ENCODE measurements at regions not wholly inside any gene's neighbourhood (a gene's known extent, or its start where the extent isn't known, plus 50 kb on each side); places are given as distances from the start of the nearest gene placed in this dataset.

DNA sequence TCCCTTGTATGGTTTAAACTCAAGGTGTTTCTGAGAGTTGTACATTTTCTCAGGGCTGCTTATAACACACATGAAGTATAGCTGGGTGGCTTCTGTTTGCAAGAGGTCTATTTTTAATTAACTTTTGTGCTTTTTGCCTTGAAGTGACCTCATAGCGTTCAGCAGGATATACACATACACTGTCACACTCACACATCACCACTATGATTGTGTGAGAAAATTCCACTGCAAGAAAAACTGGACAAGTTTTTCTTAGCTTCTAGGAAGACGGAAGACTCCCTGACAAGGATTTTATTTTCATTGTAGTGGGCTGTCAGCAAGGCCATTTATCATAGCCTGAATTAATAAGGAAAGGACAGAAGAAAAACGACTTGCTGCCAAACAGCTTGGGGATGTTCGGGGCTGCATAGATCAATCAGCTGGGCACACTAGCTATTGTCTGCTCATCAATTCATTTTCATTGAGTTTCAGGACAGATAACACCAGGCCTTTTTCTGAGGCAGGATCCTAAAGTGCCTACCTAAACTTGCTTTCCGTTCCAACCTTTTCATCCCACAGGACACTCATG is 192.8 kb upstream of the CRBN start:
- no peaks in the 10 kb centered on the region for H3K27me3 ChIP-seq (ENCODE audit: insufficient read depth, low read depth, severe bottlenecking)
- H3K9me3 ChIP-seq (ENCODE audit: severe bottlenecking), result no peaks in the 10 kb centered on the region
- H3K27ac ChIP-seq, result no peak overlapping the region
- H3K4me3 ChIP-seq (ENCODE audit: low read depth, low read length), result no peak overlapping the region
- DNase-seq, result no peak
- no peaks in the 10 kb centered on the region for H3K36me3 ChIP-seq
- TF ChIP-seq, protein P1, sequence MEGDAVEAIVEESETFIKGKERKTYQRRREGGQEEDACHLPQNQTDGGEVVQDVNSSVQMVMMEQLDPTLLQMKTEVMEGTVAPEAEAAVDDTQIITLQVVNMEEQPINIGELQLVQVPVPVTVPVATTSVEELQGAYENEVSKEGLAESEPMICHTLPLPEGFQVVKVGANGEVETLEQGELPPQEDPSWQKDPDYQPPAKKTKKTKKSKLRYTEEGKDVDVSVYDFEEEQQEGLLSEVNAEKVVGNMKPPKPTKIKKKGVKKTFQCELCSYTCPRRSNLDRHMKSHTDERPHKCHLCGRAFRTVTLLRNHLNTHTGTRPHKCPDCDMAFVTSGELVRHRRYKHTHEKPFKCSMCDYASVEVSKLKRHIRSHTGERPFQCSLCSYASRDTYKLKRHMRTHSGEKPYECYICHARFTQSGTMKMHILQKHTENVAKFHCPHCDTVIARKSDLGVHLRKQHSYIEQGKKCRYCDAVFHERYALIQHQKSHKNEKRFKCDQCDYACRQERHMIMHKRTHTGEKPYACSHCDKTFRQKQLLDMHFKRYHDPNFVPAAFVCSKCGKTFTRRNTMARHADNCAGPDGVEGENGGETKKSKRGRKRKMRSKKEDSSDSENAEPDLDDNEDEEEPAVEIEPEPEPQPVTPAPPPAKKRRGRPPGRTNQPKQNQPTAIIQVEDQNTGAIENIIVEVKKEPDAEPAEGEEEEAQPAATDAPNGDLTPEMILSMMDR (IDR thresholded peaks at IDR 0.05; ENCODE audit: low read depth, low read length), result no peak

DNA sequence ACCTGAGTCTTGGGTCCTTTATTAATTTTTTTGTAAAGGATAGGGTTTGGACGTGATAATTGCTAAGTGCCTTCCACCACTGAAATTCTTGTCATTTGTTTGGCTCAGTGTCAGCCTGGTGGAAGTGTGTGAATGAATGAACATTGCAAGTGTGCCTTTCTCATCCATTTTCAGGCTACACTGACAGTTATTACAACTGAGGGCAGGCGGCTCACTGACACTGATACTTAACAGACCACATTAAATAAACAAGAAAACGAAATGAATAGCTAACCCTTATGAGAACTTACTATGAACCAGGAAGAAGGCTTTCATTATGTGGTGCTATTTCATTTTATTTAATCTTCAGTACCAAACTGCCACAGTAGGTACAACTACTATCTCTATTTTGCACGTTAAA is 188.8 kb upstream of the CRBN start:
- no peaks in the 10 kb centered on the region for H3K9me3 ChIP-seq (ENCODE audit: severe bottlenecking)
- no peak overlapping the region for H3K4me3 ChIP-seq (ENCODE audit: low read depth, low read length)
- no peaks in the 10 kb centered on the region for H3K36me3 ChIP-seq
- H3K27me3 ChIP-seq (ENCODE audit: insufficient read depth, low read depth, severe bottlenecking), result no peaks in the 10 kb centered on the region
- no peak for DNase-seq
- TF ChIP-seq, protein P1 (IDR thresholded peaks at IDR 0.05; ENCODE audit: low read depth, low read length), result no peak
- H3K27ac ChIP-seq, result no peak overlapping the region

DNA sequence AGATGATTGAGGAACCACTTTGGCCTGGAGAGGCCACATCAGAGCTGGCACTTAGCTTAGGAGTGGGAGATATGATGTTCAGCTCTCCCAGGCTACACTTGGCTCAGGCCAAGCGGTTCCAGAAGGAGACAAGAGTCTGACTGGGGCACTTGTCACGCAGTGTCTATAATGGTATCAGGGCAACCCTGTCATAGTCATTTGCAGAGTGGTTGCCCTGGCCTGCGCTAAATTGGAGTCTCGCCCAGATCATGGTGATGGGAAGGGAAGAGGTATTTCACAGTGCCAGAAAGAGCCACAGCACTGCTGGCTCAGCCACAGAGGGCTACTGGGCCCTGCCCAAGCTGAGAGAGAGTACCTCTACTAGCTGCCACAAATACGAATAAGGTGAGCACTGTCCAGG is 186.9 kb upstream of the CRBN start:
- H3K36me3 ChIP-seq, result no peaks in the 10 kb centered on the region
- no peak overlapping the region for H3K27ac ChIP-seq
- no peaks in the 10 kb centered on the region for H3K27me3 ChIP-seq (ENCODE audit: insufficient read depth, low read depth, severe bottlenecking)
- DNase-seq, result no peak
- H3K9me3 ChIP-seq (ENCODE audit: severe bottlenecking), result no peaks in the 10 kb centered on the region
- TF ChIP-seq, protein P1 (IDR thresholded peaks at IDR 0.05; ENCODE audit: low read depth, low read length), result no peak
- no peak overlapping the region for H3K4me3 ChIP-seq (ENCODE audit: low read depth, low read length)

DNA sequence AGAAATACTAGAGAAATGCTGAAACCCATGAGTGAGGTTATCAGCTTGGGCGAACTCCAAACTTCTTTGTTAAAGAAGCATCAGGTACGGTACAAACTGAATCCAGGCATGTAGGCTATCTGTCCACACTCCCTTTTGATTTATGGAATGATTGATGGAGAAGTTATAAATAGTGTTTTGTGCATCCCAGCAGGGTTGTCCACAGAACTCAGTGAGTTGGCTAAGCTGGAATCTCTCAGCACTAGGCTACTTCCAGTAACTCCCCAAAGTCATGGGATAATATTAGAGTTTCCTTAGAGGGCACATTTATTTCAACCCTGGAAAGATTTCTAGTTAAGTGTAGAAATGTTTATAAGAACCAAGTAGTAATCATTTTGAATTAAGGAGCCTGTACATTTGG is 186.2 kb upstream of the CRBN start:
- Histone ChIP-seq H3K27me3 (ENCODE audit: insufficient read depth, low read depth, severe bottlenecking) (no peaks in the 10 kb centered on the region), H3K4me3 (ENCODE audit: low read depth, low read length) (no peak overlapping the region), H3K27ac (no peak overlapping the region), H3K36me3 (no peaks in the 10 kb centered on the region), H3K9me3 (ENCODE audit: severe bottlenecking) (no peaks in the 10 kb centered on the region)
- DNase-seq, result no peak
- TF ChIP-seq, protein P1 (IDR thresholded peaks at IDR 0.05; ENCODE audit: low read depth, low read length), result no peak

DNA sequence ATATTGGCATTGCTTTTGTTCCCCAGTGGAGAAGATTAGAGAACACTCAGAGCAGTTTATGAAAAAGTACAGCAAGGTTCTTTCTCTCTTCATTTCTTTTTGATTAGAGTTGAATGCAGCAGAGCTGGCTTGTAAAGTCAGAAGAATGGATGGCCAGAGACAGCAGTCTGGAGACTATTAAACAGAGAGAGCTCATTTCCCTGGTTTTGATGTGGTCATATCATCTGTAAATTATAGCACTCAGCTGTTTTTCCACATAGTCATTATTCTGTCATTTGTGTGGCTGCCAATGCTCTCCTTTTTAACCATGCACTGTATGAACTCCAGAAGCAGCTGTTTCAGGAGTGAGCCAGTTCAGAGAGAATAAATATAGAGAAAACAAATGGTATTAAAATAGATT is 177.4 kb upstream of the CRBN start:
- TF ChIP-seq, protein P1 (IDR thresholded peaks at IDR 0.05; ENCODE audit: low read depth, low read length), result no peak
- Histone ChIP-seq H3K27me3 (ENCODE audit: insufficient read depth, low read depth, severe bottlenecking) (no peaks in the 10 kb centered on the region), H3K27ac (no peak overlapping the region), H3K36me3 (no peaks in the 10 kb centered on the region), H3K4me3 (ENCODE audit: low read depth, low read length) (no peak overlapping the region), H3K9me3 (ENCODE audit: severe bottlenecking) (no peaks in the 10 kb centered on the region)
- no peak for DNase-seq

DNA sequence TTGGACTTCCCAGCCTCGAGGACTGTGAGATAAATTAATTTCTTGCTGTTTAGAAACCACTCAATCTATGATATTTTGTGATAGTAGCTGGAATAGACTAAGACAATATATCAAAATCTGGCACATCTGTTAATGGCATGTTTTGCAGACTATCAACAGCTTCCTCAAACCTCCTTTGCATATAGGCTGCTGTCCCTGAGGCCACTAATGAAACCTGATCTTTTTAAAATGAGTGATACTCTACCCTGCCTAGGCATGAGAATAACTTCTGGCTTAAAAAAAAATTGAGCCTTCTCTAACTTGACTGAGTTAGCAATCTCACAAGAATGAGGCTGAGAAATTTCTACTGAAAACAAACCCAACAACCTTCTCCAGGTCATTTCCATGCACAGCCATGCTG is 176.0 kb upstream of the CRBN start:
- Histone ChIP-seq H3K27ac (no peak overlapping the region), H3K27me3 (ENCODE audit: insufficient read depth, low read depth, severe bottlenecking) (no peaks in the 10 kb centered on the region), H3K9me3 (ENCODE audit: severe bottlenecking) (no peaks in the 10 kb centered on the region), H3K4me3 (ENCODE audit: low read depth, low read length) (no peak overlapping the region), H3K36me3 (no peaks in the 10 kb centered on the region)
- no peak for DNase-seq
- TF ChIP-seq, protein P1 (IDR thresholded peaks at IDR 0.05; ENCODE audit: low read depth, low read length), result no peak
